Gastrocnemius medialis (tissue), 4 donors: ENCODE measurements at regions not wholly inside any gene's neighbourhood (a gene's known extent, or its start where the extent isn't known, plus 50 kb on each side); places are given as distances from the start of the nearest gene placed in this dataset.

Experiments
- CTCF ChIP-seq, 5 experiments: fragments of 450-650 bp in 3 of 5; fragments of 200-600 bp in 2 of 5; sonication (generic) in 2 of 5; IDR thresholded peaks in 4 of 5; conservative IDR thresholded peaks in 1 of 5; 1 replicate in 4 of 5; 2 replicates in 1 of 5; pipeline ENCODE4 v1.5.1; 2016 to 2019; ENCODE audit warnings: antibody characterized with exemption in 5 of 5, mild to moderate bottlenecking in 3 of 5, moderate library complexity in 3 of 5
- POLR2A ChIP-seq, 2 donors: fragments of 450-650 bp; IDR thresholded peaks; one replicate each; pipeline ENCODE4 v1.6.1; 2017; ENCODE audit warnings: antibody characterized with exemption in 2 of 2, mild to moderate bottlenecking in 2 of 2, moderate library complexity in 2 of 2

- TF ChIP-seq CTCF (IDR thresholded peaks at IDR 0.05 in 4 of 5, conservative IDR thresholded peaks at IDR 0.05 in 1 of 5) (no peak), POLR2A (IDR thresholded peaks at IDR 0.05) (no peak)
Measured at GRCh38 chr17:34133350-34133749, 121.7 kb upstream of the CCL2 start.
